WTC11 (cell line): ENCODE measurements at regions not wholly inside any gene's neighbourhood (a gene's known extent, or its start where the extent isn't known, plus 50 kb on each side); places are given as distances from the start of the nearest gene placed in this dataset.

Experiments
- ATAC-seq: fragments of 200-7000 bp; cut with Tn5 transposase; 2 replicates; pipeline ENCODE4 v1.10.0; 2021; ENCODE audit warnings: mild to moderate bottlenecking, moderate library complexity
- CTCF ChIA-PET: fragments of 300-600 bp; sonication (Branson Sonifier 250); formaldehyde crosslinking; loops from one replicate; lab custom pipeline; 2021; ENCODE audit warnings: antibody characterized with exemption; lab: Charles Lee
- POLR2A ChIA-PET: fragments of 350-600 bp; sonication (Branson Sonifier 250); formaldehyde crosslinking; loops from one replicate; lab custom pipeline; 2021; ENCODE audit warnings: antibody characterized with exemption; lab: Charles Lee
- DNase-seq: peaks from one replicate; pipeline ENCODE4 v3.0.0; 2021; ENCODE audit warnings: low spot score
- H3K27ac Mint-ChIP-seq: 2 replicates; pipeline ENCODE4 v1.8.0; 2021; ENCODE audit warnings: mixed read lengths
- H3K27me3 Mint-ChIP-seq: 2 replicates; pipeline ENCODE4 v1.8.0; 2021; ENCODE audit warnings: low read depth, mild to moderate bottlenecking, moderate library complexity, mixed read lengths
- H3K36me3 Mint-ChIP-seq: 2 replicates; pipeline ENCODE4 v1.8.0; 2021; ENCODE audit warnings: mixed read lengths
- H3K4me1 Mint-ChIP-seq: 2 replicates; pipeline ENCODE4 v1.8.0; 2022; ENCODE audit warnings: mixed read lengths
- H3K4me3 Mint-ChIP-seq: 2 replicates; pipeline ENCODE4 v1.8.0; 2021; ENCODE audit warnings: mild to moderate bottlenecking, moderate library complexity, mixed read lengths
- H3K9me3 Mint-ChIP-seq: 2 replicates; pipeline ENCODE4 v1.8.0; 2021; ENCODE audit warnings: mixed read lengths
- ATF2 ChIP-seq: sonication (generic); formaldehyde crosslinking; IDR thresholded peaks from 2 replicates; pipeline ENCODE4 v1.8.1; 2022; ENCODE audit warnings: low read depth, missing genetic modification reagents, borderline replicate concordance
- CBFB ChIP-seq: sonication (generic); formaldehyde crosslinking; IDR thresholded peaks from 2 replicates; pipeline ENCODE4 v1.8.1; 2022; ENCODE audit warnings: mild to moderate bottlenecking, low read depth, missing genetic modification reagents
- CTCF ChIP-seq: fragments of 200-600 bp; IDR thresholded peaks from 2 replicates; pipeline ENCODE4 v1.8.0; 2022; ENCODE audit warnings: antibody characterized with exemption
- ELF4 ChIP-seq: sonication (generic); formaldehyde crosslinking; IDR thresholded peaks from 2 replicates; pipeline ENCODE4 v1.8.1; 2022; ENCODE audit warnings: low read depth, mild to moderate bottlenecking, moderate library complexity, missing genetic modification reagents
- IRF1 ChIP-seq: sonication (generic); formaldehyde crosslinking; IDR thresholded peaks from 2 replicates; pipeline ENCODE4 v1.8.0; 2023; ENCODE audit warnings: missing genetic modification reagents
- JUN ChIP-seq: sonication (generic); formaldehyde crosslinking; IDR thresholded peaks from 2 replicates; pipeline ENCODE4 v1.8.0; 2023; ENCODE audit warnings: mild to moderate bottlenecking, missing genetic modification reagents
- MAX ChIP-seq: sonication (generic); formaldehyde crosslinking; IDR thresholded peaks from 2 replicates; pipeline ENCODE4 v1.8.0; 2022; ENCODE audit warnings: mild to moderate bottlenecking, missing genetic modification reagents
- NFATC4 ChIP-seq: fragments of 250-450 bp; sonication (Bioruptor Pico); IDR thresholded peaks from 2 replicates; pipeline ENCODE4 v1.9.0; 2021; ENCODE audit warnings: mild to moderate bottlenecking
- NR1H2 ChIP-seq: sonication (generic); formaldehyde crosslinking; IDR thresholded peaks from 2 replicates; pipeline ENCODE4 v1.9.0; 2021; ENCODE audit warnings: mild to moderate bottlenecking, moderate library complexity, missing genetic modification reagents
- PREB ChIP-seq: sonication (generic); formaldehyde crosslinking; IDR thresholded peaks from 2 replicates; pipeline ENCODE4 v1.8.1; 2022; ENCODE audit warnings: mild to moderate bottlenecking, missing genetic modification reagents, moderate library complexity, borderline replicate concordance
- SMAD4 ChIP-seq: sonication (generic); formaldehyde crosslinking; IDR thresholded peaks from 2 replicates; pipeline ENCODE4 v1.8.0; 2022; ENCODE audit warnings: mild to moderate bottlenecking, missing genetic modification reagents
- TEAD4 ChIP-seq: sonication (generic); formaldehyde crosslinking; IDR thresholded peaks from 2 replicates; pipeline ENCODE4 v1.8.0; 2022; ENCODE audit warnings: mild to moderate bottlenecking, missing genetic modification reagents
- ZNF232 ChIP-seq: sonication (generic); formaldehyde crosslinking; IDR thresholded peaks from 2 replicates; pipeline ENCODE4 v1.8.0; 2022; ENCODE audit warnings: mild to moderate bottlenecking, missing genetic modification reagents
- TF ChIP-seq, protein P1 (sequence below): fragments of 250-450 bp; sonication (Bioruptor Pico); IDR thresholded peaks from 2 replicates; pipeline ENCODE4 v1.8.0; 2021; ENCODE audit warnings: mild to moderate bottlenecking
- TF ChIP-seq, protein P2 (sequence below): sonication (generic); formaldehyde crosslinking; IDR thresholded peaks from 2 replicates; pipeline ENCODE4 v1.8.0; 2023; ENCODE audit warnings: mild to moderate bottlenecking, missing genetic modification reagents
- TF ChIP-seq, protein P3 (sequence below): sonication (generic); formaldehyde crosslinking; IDR thresholded peaks from 2 replicates; pipeline ENCODE4 v1.8.1; 2023; ENCODE audit warnings: mild to moderate bottlenecking, moderate library complexity, missing genetic modification reagents
- TF ChIP-seq, protein P4 (sequence below): sonication (generic); formaldehyde crosslinking; IDR thresholded peaks from 2 replicates; pipeline ENCODE4 v1.8.1; 2022; ENCODE audit warnings: missing genetic modification reagents, borderline replicate concordance
- TF ChIP-seq, protein P5 (sequence below): fragments of 250-450 bp; sonication (Bioruptor Pico); IDR thresholded peaks from 2 replicates; pipeline ENCODE4 v2.1.2; 2022; ENCODE audit warnings: mild to moderate bottlenecking, moderate library complexity

DNA sequence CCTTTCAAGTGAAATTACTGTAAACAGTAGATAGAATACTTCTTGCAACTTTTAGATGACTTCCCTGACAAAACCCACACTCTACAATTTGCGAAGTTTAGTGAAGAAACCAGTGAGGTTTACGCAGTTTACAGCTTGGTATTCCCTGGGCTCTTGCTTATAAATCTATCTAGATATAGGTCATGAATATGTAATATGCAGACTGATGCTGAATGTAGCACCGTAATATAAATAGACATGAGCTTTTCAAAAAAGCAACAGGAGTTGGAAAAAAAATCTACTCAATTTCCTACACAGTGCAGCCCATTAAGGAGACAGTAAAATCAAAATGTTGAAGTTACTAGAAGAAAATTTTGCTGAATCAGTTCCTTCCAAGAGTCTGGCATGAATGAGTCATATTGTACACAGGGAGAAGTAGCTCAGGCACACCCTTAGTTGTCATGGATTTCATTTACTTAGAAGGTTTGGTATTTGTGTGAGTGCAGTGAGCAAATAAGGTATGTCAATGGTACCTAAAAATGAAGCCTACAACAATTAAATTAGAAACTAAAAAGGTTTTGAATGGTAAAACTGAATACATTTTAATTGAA lies 67.7 kb upstream of the NEUROD6 start:
- H3K4me1 Mint-ChIP-seq = no peaks in the 10 kb centered on the region
- no peak overlapping the region for H3K27ac Mint-ChIP-seq
- DNase-seq = no peak
- H3K27me3 Mint-ChIP-seq = no peaks in the 10 kb centered on the region; the same call in 1 of the 2 replicates
- H3K9me3 Mint-ChIP-seq = no peaks in the 10 kb centered on the region
- POLR2A ChIA-PET = interaction anchor here (0.8 kb wide), 1 partner anchor 9 kb away, joined by 3 read pairs; no protein-coding TSS in a partner anchor
- no peak for TF ChIP-seq MAX (CRISPR knock-in tag)
- TF ChIP-seq IRF1 (CRISPR knock-in tag) = no peak
- TF ChIP-seq PREB (CRISPR knock-in tag) = no peak
- TF ChIP-seq, protein P1, sequence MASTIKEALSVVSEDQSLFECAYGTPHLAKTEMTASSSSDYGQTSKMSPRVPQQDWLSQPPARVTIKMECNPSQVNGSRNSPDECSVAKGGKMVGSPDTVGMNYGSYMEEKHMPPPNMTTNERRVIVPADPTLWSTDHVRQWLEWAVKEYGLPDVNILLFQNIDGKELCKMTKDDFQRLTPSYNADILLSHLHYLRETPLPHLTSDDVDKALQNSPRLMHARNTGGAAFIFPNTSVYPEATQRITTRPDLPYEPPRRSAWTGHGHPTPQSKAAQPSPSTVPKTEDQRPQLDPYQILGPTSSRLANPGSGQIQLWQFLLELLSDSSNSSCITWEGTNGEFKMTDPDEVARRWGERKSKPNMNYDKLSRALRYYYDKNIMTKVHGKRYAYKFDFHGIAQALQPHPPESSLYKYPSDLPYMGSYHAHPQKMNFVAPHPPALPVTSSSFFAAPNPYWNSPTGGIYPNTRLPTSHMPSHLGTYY (CRISPR knock-in tag) = no peak
- no peak for TF ChIP-seq TEAD4 (CRISPR knock-in tag)
- TF ChIP-seq, protein P2, sequence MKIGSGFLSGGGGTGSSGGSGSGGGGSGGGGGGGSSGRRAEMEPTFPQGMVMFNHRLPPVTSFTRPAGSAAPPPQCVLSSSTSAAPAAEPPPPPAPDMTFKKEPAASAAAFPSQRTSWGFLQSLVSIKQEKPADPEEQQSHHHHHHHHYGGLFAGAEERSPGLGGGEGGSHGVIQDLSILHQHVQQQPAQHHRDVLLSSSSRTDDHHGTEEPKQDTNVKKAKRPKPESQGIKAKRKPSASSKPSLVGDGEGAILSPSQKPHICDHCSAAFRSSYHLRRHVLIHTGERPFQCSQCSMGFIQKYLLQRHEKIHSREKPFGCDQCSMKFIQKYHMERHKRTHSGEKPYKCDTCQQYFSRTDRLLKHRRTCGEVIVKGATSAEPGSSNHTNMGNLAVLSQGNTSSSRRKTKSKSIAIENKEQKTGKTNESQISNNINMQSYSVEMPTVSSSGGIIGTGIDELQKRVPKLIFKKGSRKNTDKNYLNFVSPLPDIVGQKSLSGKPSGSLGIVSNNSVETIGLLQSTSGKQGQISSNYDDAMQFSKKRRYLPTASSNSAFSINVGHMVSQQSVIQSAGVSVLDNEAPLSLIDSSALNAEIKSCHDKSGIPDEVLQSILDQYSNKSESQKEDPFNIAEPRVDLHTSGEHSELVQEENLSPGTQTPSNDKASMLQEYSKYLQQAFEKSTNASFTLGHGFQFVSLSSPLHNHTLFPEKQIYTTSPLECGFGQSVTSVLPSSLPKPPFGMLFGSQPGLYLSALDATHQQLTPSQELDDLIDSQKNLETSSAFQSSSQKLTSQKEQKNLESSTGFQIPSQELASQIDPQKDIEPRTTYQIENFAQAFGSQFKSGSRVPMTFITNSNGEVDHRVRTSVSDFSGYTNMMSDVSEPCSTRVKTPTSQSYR (CRISPR knock-in tag) = no peak
- no peak for TF ChIP-seq JUN (CRISPR knock-in tag)
- no peak for TF ChIP-seq ATF2 (CRISPR knock-in tag)
- TF ChIP-seq, protein P3, sequence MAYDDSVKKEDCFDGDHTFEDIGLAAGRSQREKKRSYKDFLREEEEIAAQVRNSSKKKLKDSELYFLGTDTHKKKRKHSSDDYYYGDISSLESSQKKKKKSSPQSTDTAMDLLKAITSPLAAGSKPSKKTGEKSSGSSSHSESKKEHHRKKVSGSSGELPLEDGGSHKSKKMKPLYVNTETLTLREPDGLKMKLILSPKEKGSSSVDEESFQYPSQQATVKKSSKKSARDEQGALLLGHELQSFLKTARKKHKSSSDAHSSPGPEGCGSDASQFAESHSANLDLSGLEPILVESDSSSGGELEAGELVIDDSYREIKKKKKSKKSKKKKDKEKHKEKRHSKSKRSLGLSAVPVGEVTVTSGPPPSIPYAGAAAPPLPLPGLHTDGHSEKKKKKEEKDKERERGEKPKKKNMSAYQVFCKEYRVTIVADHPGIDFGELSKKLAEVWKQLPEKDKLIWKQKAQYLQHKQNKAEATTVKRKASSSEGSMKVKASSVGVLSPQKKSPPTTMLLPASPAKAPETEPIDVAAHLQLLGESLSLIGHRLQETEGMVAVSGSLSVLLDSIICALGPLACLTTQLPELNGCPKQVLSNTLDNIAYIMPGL (CRISPR knock-in tag) = no peak
- TF ChIP-seq, protein P4, sequence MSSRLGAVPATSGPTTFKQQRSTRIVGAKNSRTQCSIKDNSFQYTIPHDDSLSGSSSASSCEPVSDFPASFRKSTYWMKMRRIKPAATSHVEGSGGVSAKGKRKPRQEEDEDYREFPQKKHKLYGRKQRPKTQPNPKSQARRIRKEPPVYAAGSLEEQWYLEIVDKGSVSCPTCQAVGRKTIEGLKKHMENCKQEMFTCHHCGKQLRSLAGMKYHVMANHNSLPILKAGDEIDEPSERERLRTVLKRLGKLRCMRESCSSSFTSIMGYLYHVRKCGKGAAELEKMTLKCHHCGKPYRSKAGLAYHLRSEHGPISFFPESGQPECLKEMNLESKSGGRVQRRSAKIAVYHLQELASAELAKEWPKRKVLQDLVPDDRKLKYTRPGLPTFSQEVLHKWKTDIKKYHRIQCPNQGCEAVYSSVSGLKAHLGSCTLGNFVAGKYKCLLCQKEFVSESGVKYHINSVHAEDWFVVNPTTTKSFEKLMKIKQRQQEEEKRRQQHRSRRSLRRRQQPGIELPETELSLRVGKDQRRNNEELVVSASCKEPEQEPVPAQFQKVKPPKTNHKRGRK (CRISPR knock-in tag) = no peak
- no peak for TF ChIP-seq ELF4
- TF ChIP-seq NFATC4 (CRISPR knock-in tag) = no peak
- CTCF ChIA-PET = no interaction called here
- no peak for ATAC-seq
- no peaks in the 10 kb centered on the region for H3K36me3 Mint-ChIP-seq
- no peak overlapping the region for H3K4me3 Mint-ChIP-seq

DNA sequence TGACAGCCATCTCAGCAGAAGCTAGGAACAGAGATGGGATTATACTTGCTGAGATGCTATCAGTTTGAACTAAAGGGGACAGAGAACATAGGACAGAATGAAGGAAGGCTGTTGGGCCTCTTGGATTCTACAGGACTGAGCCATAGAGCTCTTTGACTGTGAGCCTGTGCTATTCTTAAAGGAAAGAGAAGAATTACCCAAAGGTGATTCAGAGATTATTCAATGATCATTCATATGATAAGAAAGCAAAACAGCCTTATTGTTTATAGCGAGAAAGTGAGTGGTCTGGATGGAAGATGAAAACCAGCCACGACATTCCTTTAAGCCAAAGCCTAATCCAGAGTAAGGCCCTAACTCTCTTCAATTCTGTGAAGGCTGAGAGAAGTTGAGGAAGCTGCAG lies 69.7 kb upstream of the NEUROD6 start:
- H3K27me3 Mint-ChIP-seq = no peaks in the 10 kb centered on the region; the same call in 1 of the 2 replicates
- H3K27ac Mint-ChIP-seq = no peak overlapping the region
- ChIA-PET POLR2A (no interaction called here), CTCF (interaction anchor here (1.3 to 2.0 kb wide), 2 partner anchors 33 to 38 kb away, joined by 5 to 6 read pairs; no protein-coding TSS in a partner anchor)
- DNase-seq (no peak), ATAC-seq (no peak)
- H3K9me3 Mint-ChIP-seq = no peaks in the 10 kb centered on the region
- H3K4me1 Mint-ChIP-seq = no peaks in the 10 kb centered on the region
- no peaks in the 10 kb centered on the region for H3K36me3 Mint-ChIP-seq
- H3K4me3 Mint-ChIP-seq = no peak overlapping the region
- TF ChIP-seq NR1H2 (CRISPR knock-in tag) (no peak), CBFB (CRISPR knock-in tag) (no peak), CTCF (no peak), ZNF232 (no peak), SMAD4 (no peak)
- TF ChIP-seq, protein P5, sequence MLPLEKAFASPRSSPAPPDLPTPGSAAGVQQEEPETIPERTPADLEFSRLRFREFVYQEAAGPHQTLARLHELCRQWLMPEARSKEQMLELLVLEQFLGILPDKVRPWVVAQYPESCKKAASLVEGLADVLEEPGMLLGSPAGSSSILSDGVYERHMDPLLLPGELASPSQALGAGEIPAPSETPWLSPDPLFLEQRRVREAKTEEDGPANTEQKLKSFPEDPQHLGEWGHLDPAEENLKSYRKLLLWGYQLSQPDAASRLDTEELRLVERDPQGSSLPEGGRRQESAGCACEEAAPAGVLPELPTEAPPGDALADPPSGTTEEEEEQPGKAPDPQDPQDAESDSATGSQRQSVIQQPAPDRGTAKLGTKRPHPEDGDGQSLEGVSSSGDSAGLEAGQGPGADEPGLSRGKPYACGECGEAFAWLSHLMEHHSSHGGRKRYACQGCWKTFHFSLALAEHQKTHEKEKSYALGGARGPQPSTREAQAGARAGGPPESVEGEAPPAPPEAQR = no peak
